CD4-positive, alpha-beta T cell (primary cell): ENCODE measurements at regions not wholly inside any gene's neighbourhood (a gene's known extent, or its start where the extent isn't known, plus 50 kb on each side); places are given as distances from the start of the nearest gene placed in this dataset.
"Not testable (repeated sequence)": the region's sequence is repeated elsewhere in the genome, so short reads cannot be mapped to it uniquely, and the experiment has no call there.

ENCODE experiments used
- ATAC-seq: fragments of 200-7000 bp; cut with Tn5 transposase; one replicate; pipeline ENCODE4 v1.10.0; 2022; ENCODE audit warnings: mild to moderate bottlenecking; ENCODE audit not compliant: poor library complexity
- CTCF ChIA-PET: fragments of 350-600 bp; sonication (Branson Sonifier 250); formaldehyde crosslinking; loops from one replicate; lab custom pipeline; 2021; ENCODE audit warnings: antibody characterized with exemption, inconsistent platforms; lab: Charles Lee
- POLR2A ChIA-PET: fragments of 350-600 bp; sonication (Branson Sonifier 250); formaldehyde crosslinking; loops from one replicate; lab custom pipeline; 2021; ENCODE audit warnings: antibody characterized with exemption, inconsistent platforms; lab: Charles Lee
- DNase-seq, 14 experiments: peaks; one replicate each; pipeline ENCODE4 v3.0.0-alpha.2; 2013 to 2020; ENCODE audit warnings: mixed read lengths in 2 of 14
- H3K27ac ChIP-seq, 2 donors: one replicate each; pipeline versions ENCODE4 v1.5.1 to v1.7.0; 2013; ENCODE audit warnings: low read length in 2 of 2, low read depth in 1 of 2, mild to moderate bottlenecking in 1 of 2
- H3K27me3 ChIP-seq, 2 experiments: 1 replicate in 1 of 2; 2 replicates in 1 of 2; pipeline versions ENCODE4 v1.6.1 to v1.7.0; 2013; ENCODE audit warnings: low read length in 2 of 2, control low read depth in 1 of 2, mild to moderate bottlenecking in 1 of 2, moderate library complexity in 1 of 2; ENCODE audit not compliant: insufficient read depth in 2 of 2, control insufficient read depth in 1 of 2
- H3K36me3 ChIP-seq: one replicate; pipeline ENCODE4 v1.6.1; 2013; ENCODE audit warnings: low read length, control low read depth; ENCODE audit not compliant: insufficient read depth
- H3K4me1 ChIP-seq: one replicate; pipeline ENCODE4 v1.6.1; 2013; ENCODE audit warnings: low read length, control low read depth; ENCODE audit not compliant: insufficient read depth
- H3K4me3 ChIP-seq: one replicate; pipeline ENCODE4 v1.5.1; 2013; ENCODE audit warnings: mild to moderate bottlenecking, low read length, moderate library complexity
- H3K9me3 ChIP-seq, 2 experiments: 1 replicate in 1 of 2; 2 replicates in 1 of 2; pipeline versions ENCODE4 v1.6.1 to v1.7.0; 2013; ENCODE audit warnings: low read length in 2 of 2, mild to moderate bottlenecking in 2 of 2, control low read depth in 1 of 2, moderate library complexity in 1 of 2; ENCODE audit not compliant: control insufficient read depth in 1 of 2, insufficient read depth in 1 of 2
- H3K27ac Mint-ChIP-seq: one replicate; pipeline ENCODE4 v1.8.0; 2020; ENCODE audit warnings: mixed read lengths
- H3K27me3 Mint-ChIP-seq: one replicate; pipeline ENCODE4 v1.8.0; 2021; ENCODE audit warnings: mixed read lengths
- H3K36me3 Mint-ChIP-seq: one replicate; pipeline ENCODE4 v1.8.0; 2021; ENCODE audit warnings: low read depth, mixed read lengths
- H3K4me1 Mint-ChIP-seq: one replicate; pipeline ENCODE4 v1.8.0; 2021; ENCODE audit warnings: low read depth, mixed read lengths
- H3K4me3 Mint-ChIP-seq: one replicate; pipeline ENCODE4 v1.8.0; 2020; ENCODE audit warnings: mild to moderate bottlenecking, mixed read lengths
- H3K9me3 Mint-ChIP-seq: one replicate; pipeline ENCODE4 v1.8.0; 2020; ENCODE audit warnings: mixed read lengths
- CTCF ChIP-seq: fragments of 200-600 bp; IDR thresholded peaks from one replicate; pipeline ENCODE4 v1.8.0; 2022; ENCODE audit warnings: antibody characterized with exemption, mild to moderate bottlenecking
- intact Hi-C, 2 experiments: fragments of 100-400 bp; cut with DNase I in 1 of 2; cut with micrococcal nuclease in 1 of 2; formaldehyde crosslinking; loops; one replicate each; pipeline versions ENCODE4 v1.15.1 to v1.9.0; 2023 to 2025; cut with DNase I, micrococcal nuclease

GRCh38 chr4:167854881-167855280 lies 237.5 kb upstream of the ANXA10 start:
- POLR2A ChIA-PET = no interaction called here
- CTCF ChIA-PET = interaction anchor here (1.3 kb wide), 1 partner anchor 15 kb away, joined by 3 read pairs; no protein-coding TSS in a partner anchor

GRCh38 chr4:167858127-167858526 lies 234.2 kb upstream of the ANXA10 start:
- H3K9me3 Mint-ChIP-seq, H3K4me3 Mint-ChIP-seq, H3K36me3 Mint-ChIP-seq, H3K9me3 ChIP-seq, H3K36me3 ChIP-seq, H3K27me3 Mint-ChIP-seq, H3K4me1 ChIP-seq, DNase-seq, ATAC-seq, H3K27ac Mint-ChIP-seq, H3K4me3 ChIP-seq, H3K27ac ChIP-seq, POLR2A ChIA-PET, H3K27me3 ChIP-seq, CTCF ChIA-PET, H3K4me1 Mint-ChIP-seq, intact Hi-C loops: not testable (repeated sequence)

More at GRCh38 chr4:167854881-167855280, 237.5 kb upstream of the ANXA10 start:
- intact Hi-C loops = no loop called here
- Histone ChIP-seq H3K4me1 (no peaks in the 10 kb centered on the region), H3K27ac (no peak overlapping the region), H3K27me3 (no peaks in the 10 kb centered on the region), H3K4me3 (no peak overlapping the region), H3K36me3 (no peaks in the 10 kb centered on the region), H3K9me3 (peaks cover 0 to 9% of the 10 kb centered on the region in 2 experiments)
- H3K36me3 Mint-ChIP-seq = no peaks in the 10 kb centered on the region
- no peak overlapping the region for H3K27ac Mint-ChIP-seq
- DNase-seq (no peak), ATAC-seq (no peak)
- no peak overlapping the region for H3K4me3 Mint-ChIP-seq
- H3K4me1 Mint-ChIP-seq = no peaks in the 10 kb centered on the region
- H3K9me3 Mint-ChIP-seq = peaks cover 6% of the 10 kb centered on the region
- no peaks in the 10 kb centered on the region for H3K27me3 Mint-ChIP-seq
- no peak for TF ChIP-seq CTCF

GRCh38 chr4:167867191-167867590 lies 225.1 kb upstream of the ANXA10 start:
- no peak overlapping the region for H3K27ac Mint-ChIP-seq
- H3K4me3 Mint-ChIP-seq = no peak overlapping the region
- intact Hi-C loops = no loop called here
- Histone ChIP-seq H3K36me3 (no peaks in the 10 kb centered on the region), H3K4me3 (no peak overlapping the region), H3K9me3 (no peaks in the 10 kb centered on the region), H3K27ac (no peak overlapping the region), H3K27me3 (no peaks in the 10 kb centered on the region), H3K4me1 (no peaks in the 10 kb centered on the region)
- ATAC-seq = no peak
- H3K27me3 Mint-ChIP-seq = no peaks in the 10 kb centered on the region
- no peak for TF ChIP-seq CTCF
- no peaks in the 10 kb centered on the region for H3K36me3 Mint-ChIP-seq
- POLR2A ChIA-PET = no interaction called here
- H3K9me3 Mint-ChIP-seq = no peaks in the 10 kb centered on the region
- H3K4me1 Mint-ChIP-seq = no peaks in the 10 kb centered on the region
- CTCF ChIA-PET = no interaction called here
- DNase-seq = no peak

GRCh38 chr4:167868163-167868562 lies 224.2 kb upstream of the ANXA10 start:
- Histone ChIP-seq H3K9me3 (no peaks in the 10 kb centered on the region), H3K27ac (no peak overlapping the region), H3K27me3 (no peaks in the 10 kb centered on the region), H3K4me1 (no peaks in the 10 kb centered on the region), H3K4me3 (no peak overlapping the region), H3K36me3 (no peaks in the 10 kb centered on the region)
- DNase-seq = no peak
- H3K36me3 Mint-ChIP-seq = no peaks in the 10 kb centered on the region
- no peak overlapping the region for H3K27ac Mint-ChIP-seq
- no peaks in the 10 kb centered on the region for H3K27me3 Mint-ChIP-seq
- intact Hi-C loops = no loop called here
- TF ChIP-seq CTCF = no peak
- no peak overlapping the region for H3K4me3 Mint-ChIP-seq
- ChIA-PET POLR2A (no interaction called here), CTCF (no interaction called here)
- no peaks in the 10 kb centered on the region for H3K9me3 Mint-ChIP-seq
- no peak for ATAC-seq
- no peaks in the 10 kb centered on the region for H3K4me1 Mint-ChIP-seq
